A673 (cell line): ENCODE measurements at regions not wholly inside any gene's neighbourhood (a gene's known extent, or its start where the extent isn't known, plus 50 kb on each side); places are given as distances from the start of the nearest gene placed in this dataset.

Experiments
- EZH2 ChIP-seq: fragments of 200-600 bp; sonication (generic); IDR thresholded peaks from 2 replicates; pipeline ENCODE4 v1.6.1; 2017; ENCODE audit warnings: borderline replicate concordance, low read depth, mild to moderate bottlenecking, mixed read lengths, antibody characterized with exemption, low read length; ENCODE audit not compliant: poor library complexity, severe bottlenecking
- TF ChIP-seq, protein P1 (sequence below): fragments of 300-800, 200-600 bp; sonication (generic); conservative IDR thresholded peaks from 2 replicates; pipeline ENCODE4 v1.5.1; 2017; ENCODE audit warnings: low read depth, mild to moderate bottlenecking, antibody characterized with exemption, low read length, moderate library complexity, mixed read lengths

DNA sequence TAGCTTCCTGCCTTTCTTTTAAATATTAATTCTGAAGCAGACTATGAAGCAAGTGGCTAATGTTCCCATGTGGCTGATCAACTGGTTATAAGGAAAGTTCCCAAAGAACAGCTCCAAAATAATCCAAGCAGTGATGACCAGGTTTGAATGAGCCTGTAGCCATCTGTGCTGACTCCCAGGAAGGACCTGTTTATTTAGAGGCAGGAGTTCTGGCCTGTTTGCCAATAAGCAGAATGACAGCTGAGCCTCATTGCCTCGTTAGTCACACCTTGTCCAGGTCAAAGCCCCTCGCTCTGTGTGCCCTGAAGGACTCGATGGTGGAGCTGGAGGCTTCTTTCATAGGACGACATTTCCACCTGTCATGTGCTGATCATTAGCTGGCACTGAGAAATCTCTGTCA is 97.4 kb downstream of the TMEM170B start:
- TF ChIP-seq, protein P1, sequence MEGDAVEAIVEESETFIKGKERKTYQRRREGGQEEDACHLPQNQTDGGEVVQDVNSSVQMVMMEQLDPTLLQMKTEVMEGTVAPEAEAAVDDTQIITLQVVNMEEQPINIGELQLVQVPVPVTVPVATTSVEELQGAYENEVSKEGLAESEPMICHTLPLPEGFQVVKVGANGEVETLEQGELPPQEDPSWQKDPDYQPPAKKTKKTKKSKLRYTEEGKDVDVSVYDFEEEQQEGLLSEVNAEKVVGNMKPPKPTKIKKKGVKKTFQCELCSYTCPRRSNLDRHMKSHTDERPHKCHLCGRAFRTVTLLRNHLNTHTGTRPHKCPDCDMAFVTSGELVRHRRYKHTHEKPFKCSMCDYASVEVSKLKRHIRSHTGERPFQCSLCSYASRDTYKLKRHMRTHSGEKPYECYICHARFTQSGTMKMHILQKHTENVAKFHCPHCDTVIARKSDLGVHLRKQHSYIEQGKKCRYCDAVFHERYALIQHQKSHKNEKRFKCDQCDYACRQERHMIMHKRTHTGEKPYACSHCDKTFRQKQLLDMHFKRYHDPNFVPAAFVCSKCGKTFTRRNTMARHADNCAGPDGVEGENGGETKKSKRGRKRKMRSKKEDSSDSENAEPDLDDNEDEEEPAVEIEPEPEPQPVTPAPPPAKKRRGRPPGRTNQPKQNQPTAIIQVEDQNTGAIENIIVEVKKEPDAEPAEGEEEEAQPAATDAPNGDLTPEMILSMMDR, result no peak
- TF ChIP-seq EZH2, result no peak
